GM12874 (cell line): ENCODE measurements at regions not wholly inside any gene's neighbourhood (a gene's known extent, or its start where the extent isn't known, plus 50 kb on each side); places are given as distances from the start of the nearest gene placed in this dataset.

Experiments
- CTCF ChIP-seq: IDR thresholded peaks from 2 replicates; pipeline ENCODE4 v1.5.1; 2011; ENCODE audit warnings: low read depth, mild to moderate bottlenecking, control low read depth, low read length, moderate library complexity; ENCODE audit not compliant: insufficient read depth

GRCh38 chr20:39861381-39861780 lies 827.7 kb downstream of the MAFB start:
- TF ChIP-seq CTCF, result no peak

- TF ChIP-seq CTCF, result no peak
Observed at GRCh38 chr20:39857835-39858234, 831.2 kb downstream of the MAFB start.

GRCh38 chr20:39857187-39857586 lies 831.8 kb downstream of the MAFB start:
- no peak for TF ChIP-seq CTCF

- no peak for TF ChIP-seq CTCF
Observed at GRCh38 chr20:39855799-39856198, 833.2 kb downstream of the MAFB start.

- no peak for TF ChIP-seq CTCF
Observed at GRCh38 chr20:39855056-39855455, 834.0 kb downstream of the MAFB start.

- TF ChIP-seq CTCF, result no peak
Observed at GRCh38 chr20:39853636-39854035, 835.4 kb downstream of the MAFB start.

- TF ChIP-seq CTCF, result no peak
Observed at GRCh38 chr20:39853050-39853449, 836.0 kb downstream of the MAFB start.

GRCh38 chr20:39851459-39851858 lies 837.6 kb downstream of the MAFB start:
- no peak for TF ChIP-seq CTCF
